ENCODE measurements at regions not wholly inside any gene's neighbourhood (a gene's known extent, or its start where the extent isn't known, plus 50 kb on each side); places are given as distances from the start of the nearest gene placed in this dataset.

- no peaks in the 10 kb centered on the region for H3K9me3 ChIP-seq (ENCODE audit: insufficient read depth, low read length)
- no peaks in the 10 kb centered on the region for H3K79me2 ChIP-seq (ENCODE audit: low read length)
- H3K4me1 ChIP-seq (ENCODE audit: low read length): peaks cover 18% of the 10 kb centered on the region
- peaks cover 28% of the 10 kb centered on the region for H3K27me3 ChIP-seq (ENCODE audit: low read depth, low read length)
- no peak overlapping the region for H3K4me3 ChIP-seq (ENCODE audit: low read length)
- H4K20me1 ChIP-seq (ENCODE audit: insufficient read depth, low read length): no peaks in the 10 kb centered on the region
- H3K9ac ChIP-seq (ENCODE audit: low read length): no peak overlapping the region
- H3K27ac ChIP-seq (ENCODE audit: low read length): no peak overlapping the region
- H2AFZ ChIP-seq (ENCODE audit: low read depth, low read length): no peak overlapping the region
- no peak overlapping the region for H3K4me2 ChIP-seq (ENCODE audit: low read length)
- TF ChIP-seq EZH2phosphoT487 (IDR thresholded peaks at IDR 0.05; ENCODE audit: low read depth): no peak
- TF ChIP-seq, protein P1, sequence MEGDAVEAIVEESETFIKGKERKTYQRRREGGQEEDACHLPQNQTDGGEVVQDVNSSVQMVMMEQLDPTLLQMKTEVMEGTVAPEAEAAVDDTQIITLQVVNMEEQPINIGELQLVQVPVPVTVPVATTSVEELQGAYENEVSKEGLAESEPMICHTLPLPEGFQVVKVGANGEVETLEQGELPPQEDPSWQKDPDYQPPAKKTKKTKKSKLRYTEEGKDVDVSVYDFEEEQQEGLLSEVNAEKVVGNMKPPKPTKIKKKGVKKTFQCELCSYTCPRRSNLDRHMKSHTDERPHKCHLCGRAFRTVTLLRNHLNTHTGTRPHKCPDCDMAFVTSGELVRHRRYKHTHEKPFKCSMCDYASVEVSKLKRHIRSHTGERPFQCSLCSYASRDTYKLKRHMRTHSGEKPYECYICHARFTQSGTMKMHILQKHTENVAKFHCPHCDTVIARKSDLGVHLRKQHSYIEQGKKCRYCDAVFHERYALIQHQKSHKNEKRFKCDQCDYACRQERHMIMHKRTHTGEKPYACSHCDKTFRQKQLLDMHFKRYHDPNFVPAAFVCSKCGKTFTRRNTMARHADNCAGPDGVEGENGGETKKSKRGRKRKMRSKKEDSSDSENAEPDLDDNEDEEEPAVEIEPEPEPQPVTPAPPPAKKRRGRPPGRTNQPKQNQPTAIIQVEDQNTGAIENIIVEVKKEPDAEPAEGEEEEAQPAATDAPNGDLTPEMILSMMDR (IDR thresholded peaks at IDR 0.05; ENCODE audit: low read depth, low read length): no peak
- H3K36me3 ChIP-seq (replicated peaks; ENCODE audit: low read depth, low read length): no peaks in the 10 kb centered on the region
Observed at GRCh38 chr17:83196366-83196765, 117.0 kb downstream of the METRNL start.

DNA sequence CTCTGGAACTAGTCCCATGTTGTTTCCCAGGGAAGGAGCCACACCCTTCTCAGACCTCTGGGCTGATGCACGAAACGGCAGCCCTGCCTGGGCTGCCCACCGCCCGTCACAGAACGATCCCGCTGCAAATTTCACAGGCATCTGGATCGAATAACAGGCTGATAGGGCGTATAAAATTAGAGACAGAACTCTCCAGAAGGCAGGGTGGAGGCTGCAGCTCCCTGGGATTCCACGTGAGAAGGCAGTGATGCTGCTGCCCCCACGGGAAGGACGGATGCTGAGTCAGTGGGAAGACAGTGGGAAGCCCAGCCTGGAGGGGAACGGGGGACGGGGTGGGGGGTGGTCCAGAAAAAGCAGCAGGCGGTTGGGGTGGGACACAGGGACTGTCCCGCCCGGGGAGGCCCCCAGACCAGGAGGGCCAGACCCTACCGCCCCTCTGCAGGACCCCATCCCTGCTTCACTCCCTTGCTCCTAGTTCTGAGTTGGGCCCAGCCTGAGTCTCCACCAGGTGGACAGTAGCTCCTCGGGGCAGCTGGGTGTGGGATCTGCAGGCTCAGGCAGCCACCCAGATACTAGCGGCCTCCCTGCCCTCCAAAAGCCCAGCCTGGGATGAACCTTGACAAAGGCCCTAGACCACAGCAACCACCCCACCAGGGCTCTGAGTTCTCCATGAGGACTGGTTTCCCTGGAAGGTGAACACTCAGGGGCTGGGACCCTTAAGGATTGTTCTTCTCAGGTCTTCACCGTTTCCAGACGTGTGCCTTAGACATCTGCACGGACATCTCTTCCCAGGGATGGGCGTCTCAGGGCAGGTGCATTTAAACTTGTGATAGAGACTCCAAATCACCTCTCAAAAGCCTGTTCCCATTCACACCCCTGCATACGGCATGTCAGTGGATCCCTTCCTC is 117.8 kb downstream of the METRNL start:
- no peak for TF ChIP-seq EZH2phosphoT487 (IDR thresholded peaks at IDR 0.05; ENCODE audit: low read depth)
- TF ChIP-seq, protein P1 (IDR thresholded peaks at IDR 0.05; ENCODE audit: low read depth, low read length): no peak
- Histone ChIP-seq H3K4me1 (ENCODE audit: low read length) (peaks cover 18% of the 10 kb centered on the region), H3K9ac (ENCODE audit: low read length) (no peak overlapping the region)

GRCh38 chr17:83198366-83199341 is 119.2 kb downstream of the METRNL start:
- Histone ChIP-seq H3K36me3 (replicated peaks; ENCODE audit: low read depth, low read length) (no peaks in the 10 kb centered on the region), H4K20me1 (ENCODE audit: insufficient read depth, low read length) (no peaks in the 10 kb centered on the region), H3K4me2 (ENCODE audit: low read length) (peak overlapping the region; percentile 71; the same call in 1 of the 2 replicates), H3K79me2 (ENCODE audit: low read length) (no peaks in the 10 kb centered on the region), H3K27me3 (ENCODE audit: low read depth, low read length) (peaks cover 39% of the 10 kb centered on the region), H3K4me3 (ENCODE audit: low read length) (peak overlapping the region; percentile 53; the same call in 1 of the 2 replicates), H3K4me1 (ENCODE audit: low read length) (peaks cover 18% of the 10 kb centered on the region), H2AFZ (ENCODE audit: low read depth, low read length) (no peak overlapping the region), H3K9me3 (ENCODE audit: insufficient read depth, low read length) (no peaks in the 10 kb centered on the region), H3K9ac (ENCODE audit: low read length) (no peak overlapping the region), H3K27ac (ENCODE audit: low read length) (no peak overlapping the region)
- TF ChIP-seq, protein P1 (IDR thresholded peaks at IDR 0.05; ENCODE audit: low read depth, low read length): no peak
- TF ChIP-seq EZH2phosphoT487 (IDR thresholded peaks at IDR 0.05; ENCODE audit: low read depth): no peak

More for the DNA sequence above, 117.8 kb downstream of the METRNL start:
- no peak overlapping the region for H3K4me2 ChIP-seq (ENCODE audit: low read length)
- H3K9me3 ChIP-seq (ENCODE audit: insufficient read depth, low read length): no peaks in the 10 kb centered on the region
- H3K4me3 ChIP-seq (ENCODE audit: low read length): no peak overlapping the region
- no peaks in the 10 kb centered on the region for H3K79me2 ChIP-seq (ENCODE audit: low read length)
- H3K27me3 ChIP-seq (ENCODE audit: low read depth, low read length): peaks cover 36% of the 10 kb centered on the region
- no peaks in the 10 kb centered on the region for H4K20me1 ChIP-seq (ENCODE audit: insufficient read depth, low read length)
- H2AFZ ChIP-seq (ENCODE audit: low read depth, low read length): no peak overlapping the region
- H3K27ac ChIP-seq (ENCODE audit: low read length): no peak overlapping the region
- H3K36me3 ChIP-seq (replicated peaks; ENCODE audit: low read depth, low read length): no peaks in the 10 kb centered on the region

Measured in OCI-LY3 (cell line).